H1 (cell line): ENCODE measurements at regions not wholly inside any gene's neighbourhood (a gene's known extent, or its start where the extent isn't known, plus 50 kb on each side); places are given as distances from the start of the nearest gene placed in this dataset.

Experiments
- CTCF ChIA-PET: fragments of 300-600 bp; sonication (Branson Sonifier 250); formaldehyde crosslinking; loops from one replicate; lab custom pipeline; 2021; ENCODE audit not compliant: partially characterized antibody; lab: Charles Lee
- POLR2A ChIA-PET: fragments of 300-600 bp; sonication (Branson Sonifier 250); formaldehyde crosslinking; loops from one replicate; lab custom pipeline; 2021; ENCODE audit warnings: inconsistent platforms; ENCODE audit not compliant: partially characterized antibody; lab: Charles Lee
- DNase-seq, 2 experiments: peaks; one replicate each; pipeline versions ENCODE4 v3.0.0 to v3.0.0-alpha.2; 2010 to 2022; ENCODE audit warnings: low spot score in 2 of 2, low read depth in 1 of 2, mixed read lengths in 1 of 2
- FAIRE-seq: peaks from 2 replicates; lab custom pipeline; 2011; peaks lifted over from hg19 to GRCh38; lab: Jason Lieb, UNC
- H2AFZ ChIP-seq: 2 replicates; pipeline ENCODE4 v1.8.1; 2012; ENCODE audit warnings: low read length, inconsistent platforms
- H2AK5ac ChIP-seq: 2 replicates; pipeline ENCODE4 v1.6.1; 2013; ENCODE audit warnings: low read depth, low read length
- H2BK120ac ChIP-seq: replicated peaks from 2 replicates; pipeline ENCODE3; 2013; ENCODE audit warnings: low read depth, low read length, inconsistent platforms
- H2BK12ac ChIP-seq: 2 replicates; pipeline ENCODE4 v1.6.1; 2013; ENCODE audit warnings: low read depth, low read length
- H2BK15ac ChIP-seq: 2 replicates; pipeline ENCODE4 v1.6.1; 2013; ENCODE audit warnings: low read length
- H2BK20ac ChIP-seq: 2 replicates; pipeline ENCODE4 v1.6.1; 2013; ENCODE audit warnings: low read length
- H2BK5ac ChIP-seq: 2 replicates; pipeline ENCODE4 v1.6.1; 2013; ENCODE audit warnings: low read depth, low read length
- H3K14ac ChIP-seq: 2 replicates; pipeline ENCODE4 v1.6.1; 2013; ENCODE audit warnings: inconsistent platforms; ENCODE audit not compliant: insufficient read length
- H3K18ac ChIP-seq: 2 replicates; pipeline ENCODE4 v1.6.1; 2013; ENCODE audit warnings: low read length; ENCODE audit errors: extremely low read depth
- H3K23ac ChIP-seq: 2 replicates; pipeline ENCODE4 v1.6.1; 2013; ENCODE audit warnings: inconsistent platforms; ENCODE audit not compliant: insufficient read length
- H3K23me2 ChIP-seq: 2 replicates; pipeline ENCODE4 v1.6.1; 2013; ENCODE audit warnings: low read depth, low read length
- H3K27ac ChIP-seq: 2 replicates; pipeline ENCODE4 v1.6.1; 2011; ENCODE audit warnings: low read depth, low read length, inconsistent platforms
- H3K27me3 ChIP-seq, 4 experiments: replicated peaks in 1 of 4; 1 replicate in 1 of 4; 2 replicates in 3 of 4; pipeline versions ENCODE4 v1.6.1 to v1.8.1; 2011 to 2013; ENCODE audit warnings: low read length in 3 of 4, mild to moderate bottlenecking in 3 of 4, inconsistent platforms in 2 of 4, mixed read lengths in 2 of 4, moderate library complexity in 1 of 4; ENCODE audit not compliant: control insufficient read depth in 3 of 4, insufficient read depth in 3 of 4; ENCODE audit errors: extremely low read depth in 1 of 4
- H3K36me3 ChIP-seq, 4 experiments: 2 replicates each; pipeline versions ENCODE4 v1.6.1 to v1.8.1; 2011 to 2013; ENCODE audit warnings: mild to moderate bottlenecking in 4 of 4, low read length in 3 of 4, moderate library complexity in 2 of 4, control low read depth in 1 of 4, inconsistent platforms in 1 of 4; ENCODE audit not compliant: insufficient read depth in 4 of 4, control insufficient read depth in 2 of 4
- H3K4ac ChIP-seq: replicated peaks from 2 replicates; pipeline ENCODE3; 2013; ENCODE audit warnings: low read length, low read depth, mixed read lengths, inconsistent platforms; ENCODE audit not compliant: insufficient read length
- H3K4me1 ChIP-seq, 4 experiments: replicated peaks in 1 of 4; 1 replicate in 1 of 4; 2 replicates in 3 of 4; pipeline versions ENCODE4 v1.6.1 to v1.8.1; 2011 to 2013; ENCODE audit warnings: low read length in 3 of 4, inconsistent platforms in 2 of 4, mixed read lengths in 1 of 4; ENCODE audit not compliant: insufficient read depth in 4 of 4, control insufficient read depth in 3 of 4
- H3K4me2 ChIP-seq, 2 experiments: 2 replicates each; pipeline versions ENCODE4 v1.6.1 to v1.8.1; 2011 to 2013; ENCODE audit warnings: low read depth in 2 of 2, low read length in 2 of 2, control low read depth in 1 of 2, inconsistent platforms in 1 of 2, mild to moderate bottlenecking in 1 of 2; ENCODE audit not compliant: insufficient read depth in 1 of 2
- H3K4me3 ChIP-seq, 4 experiments: fragments of 200-600, 300-600 bp in 1 of 4; sonication (generic), shearing (Covaris generic), sonication (Bioruptor Twin) in 1 of 4; 2 replicates each; pipeline versions ENCODE4 v1.5.1 to v1.8.1; 2011 to 2016; ENCODE audit warnings: low read length in 4 of 4, low read depth in 3 of 4, control low read depth in 2 of 4, inconsistent platforms in 2 of 4, mild to moderate bottlenecking in 2 of 4, mixed read lengths in 1 of 4, moderate library complexity in 1 of 4; ENCODE audit not compliant: insufficient read depth in 2 of 4; ENCODE audit errors: extremely low read depth in 1 of 4
- H3K56ac ChIP-seq: replicated peaks from 2 replicates; pipeline ENCODE3; 2013; ENCODE audit warnings: low read depth, mild to moderate bottlenecking, mixed read lengths, low read length, inconsistent platforms; ENCODE audit not compliant: insufficient read length
- H3K79me1 ChIP-seq: 2 replicates; pipeline ENCODE4 v1.6.1; 2013; ENCODE audit warnings: low read depth, low read length, control low read depth
- H3K79me2 ChIP-seq, 2 experiments: 2 replicates each; pipeline versions ENCODE4 v1.6.1 to v1.8.1; 2012 to 2013; ENCODE audit warnings: low read length in 2 of 2, mild to moderate bottlenecking in 2 of 2, inconsistent platforms in 1 of 2; ENCODE audit not compliant: insufficient read depth in 2 of 2, control insufficient read depth in 1 of 2
- H3K9ac ChIP-seq, 4 experiments: replicated peaks in 1 of 4; 1 replicate in 1 of 4; 2 replicates in 3 of 4; pipeline versions ENCODE4 v1.6.1 to v1.8.1; 2011 to 2013; ENCODE audit warnings: low read depth in 3 of 4, low read length in 3 of 4, control low read depth in 2 of 4, mild to moderate bottlenecking in 2 of 4, moderate library complexity in 2 of 4, inconsistent platforms in 1 of 4; ENCODE audit errors: extremely low read depth in 1 of 4
- H3K9me3 ChIP-seq, 2 experiments: 2 replicates each; pipeline versions ENCODE4 v1.6.1 to v1.8.1; 2012 to 2013; ENCODE audit warnings: mild to moderate bottlenecking in 2 of 2, moderate library complexity in 2 of 2, control low read depth in 1 of 2, inconsistent platforms in 1 of 2, low read depth in 1 of 2, low read length in 1 of 2, mixed read lengths in 1 of 2; ENCODE audit not compliant: insufficient read depth in 2 of 2
- H4K20me1 ChIP-seq, 2 experiments: replicated peaks in 1 of 2; 2 replicates each; pipeline versions ENCODE3 to v1.8.1; 2011 to 2013; ENCODE audit warnings: inconsistent platforms in 2 of 2, low read length in 2 of 2, mild to moderate bottlenecking in 1 of 2; ENCODE audit not compliant: insufficient read depth in 2 of 2, control insufficient read depth in 1 of 2
- H4K5ac ChIP-seq: 2 replicates; pipeline ENCODE4 v1.6.1; 2013; ENCODE audit warnings: low read length, low read depth, mixed read lengths, inconsistent platforms; ENCODE audit not compliant: insufficient read length
- H4K8ac ChIP-seq: 2 replicates; pipeline ENCODE4 v1.8.0; 2013; ENCODE audit warnings: mild to moderate bottlenecking, moderate library complexity, low read length, inconsistent platforms; ENCODE audit not compliant: insufficient read depth; ENCODE audit errors: extremely low read depth
- H4K91ac ChIP-seq: replicated peaks from 2 replicates; pipeline ENCODE3; 2013; ENCODE audit warnings: low read length, mixed read lengths, inconsistent platforms; ENCODE audit not compliant: insufficient read length
- BACH1 ChIP-seq: IDR thresholded peaks from 2 replicates; pipeline ENCODE4 v1.6.1; 2012; ENCODE audit warnings: low read length, improper control_type of control experiment
- CBX5 ChIP-seq: fragments of 300-800, 300-1000 bp; sonication (generic); IDR thresholded peaks from 2 replicates; pipeline ENCODE4 v1.7.1; 2016; ENCODE audit warnings: antibody characterized with exemption, low read length, low read depth
- CEBPB ChIP-seq: IDR thresholded peaks from 2 replicates; pipeline ENCODE4 v1.6.1; 2012; ENCODE audit warnings: low read depth, low read length
- CHD1 ChIP-seq: IDR thresholded peaks from 2 replicates; pipeline ENCODE4 v1.6.1; 2012; ENCODE audit warnings: low read depth, low read length, improper control_type of control experiment
- CHD2 ChIP-seq: IDR thresholded peaks from 2 replicates; pipeline ENCODE4 v1.6.1; 2012; ENCODE audit warnings: low read length, improper control_type of control experiment
- E2F6 ChIP-seq: IDR thresholded peaks from 2 replicates; pipeline ENCODE4 v1.6.1; 2012; ENCODE audit warnings: inconsistent platforms
- FOSL1 ChIP-seq: IDR thresholded peaks from 2 replicates; pipeline ENCODE4 v1.6.1; 2011; ENCODE audit warnings: mild to moderate bottlenecking, low read depth, low read length, moderate library complexity; ENCODE audit not compliant: insufficient read depth
- KDM1A ChIP-seq: fragments of 200-600, 300-600 bp; sonication (generic); IDR thresholded peaks from 2 replicates; pipeline ENCODE4 v1.7.1; 2016; ENCODE audit warnings: mild to moderate bottlenecking, low read length, borderline replicate concordance
- RXRA ChIP-seq: IDR thresholded peaks from 2 replicates; pipeline ENCODE4 v1.6.1; 2011; ENCODE audit warnings: low read depth, mild to moderate bottlenecking, low read length, moderate library complexity; ENCODE audit not compliant: insufficient read depth
- SAP30 ChIP-seq: fragments of 300-600 bp; sonication (generic); IDR thresholded peaks from 2 replicates; pipeline ENCODE4 v1.7.1; 2012; ENCODE audit warnings: low read length, moderate library complexity, mild to moderate bottlenecking, inconsistent platforms; ENCODE audit not compliant: insufficient read depth, insufficient replicate concordance
- SIRT6 ChIP-seq: IDR thresholded peaks from one replicate; pipeline ENCODE4 v1.7.1; 2012; ENCODE audit warnings: low read length, inconsistent platforms
- SP1 ChIP-seq: IDR thresholded peaks from 2 replicates; pipeline ENCODE4 v1.6.1; 2011; ENCODE audit warnings: low read depth, low read length
- SP4 ChIP-seq: IDR thresholded peaks from 2 replicates; pipeline ENCODE4 v1.6.1; 2012; ENCODE audit warnings: low read length, inconsistent platforms
- SUZ12 ChIP-seq: fragments of 200-600 bp; sonication (generic); IDR thresholded peaks from 2 replicates; pipeline ENCODE4 v1.6.1; 2012; ENCODE audit warnings: mild to moderate bottlenecking, inconsistent platforms, low read length, moderate library complexity, mixed read lengths
- WGBS, 2 experiments: shearing (Covaris generic) in 1 of 2; methylation state at CpG; one replicate each; pipeline versions ENCODE4 v1.1.6 to v1.1.7; 2013 to 2015; ENCODE audit warnings: low lambda C conversion rate in 2 of 2, mixed read lengths in 2 of 2, inconsistent platforms in 1 of 2, low coverage in 1 of 2, missing lambda C conversion rate in 1 of 2; ENCODE audit not compliant: insufficient replicate concordance in 2 of 2, insufficient coverage in 1 of 2, insufficient read length in 1 of 2; ENCODE audit errors: extremely low coverage in 1 of 2, missing lambda C conversion rate in 1 of 2; 5-methylcytosine and 5-hydroxymethylcytosine counted together

GRCh38 chr9:105176194-105176593, 68.3 kb upstream of the SLC44A1 start:
- Histone ChIP-seq H3K4me3 (no peak overlapping the region), H4K5ac (no peak overlapping the region), H2AK5ac (no peak overlapping the region), H3K79me2 (no peaks in the 10 kb centered on the region), H3K4me2 (no peak overlapping the region), H2AFZ (no peak overlapping the region), H4K91ac (no peak overlapping the region), H3K79me1 (no peaks in the 10 kb centered on the region), H2BK15ac (no peak overlapping the region), H4K20me1 (no peaks in the 10 kb centered on the region), H3K23ac (no peak overlapping the region), H3K9me3 (no peaks in the 10 kb centered on the region), H3K36me3 (no peaks in the 10 kb centered on the region), H3K27me3 (no peaks in the 10 kb centered on the region), H2BK120ac (no peak overlapping the region), H2BK5ac (no peak overlapping the region), H3K23me2 (no peaks in the 10 kb centered on the region), H3K18ac (no peak overlapping the region), H3K14ac (no peak overlapping the region), H4K8ac (no peak overlapping the region), H3K9ac (no peak overlapping the region), H3K56ac (no peak overlapping the region), H3K4me1 (peaks cover 0 to 21% (median 13%) of the 10 kb centered on the region in 4 experiments; a peak in 5 of 7 replicates), H2BK12ac (no peak overlapping the region), H3K27ac (no peak overlapping the region), H2BK20ac (no peak overlapping the region), H3K4ac (no peak overlapping the region)
- FAIRE-seq (no peak), DNase-seq (no peak)
- CTCF ChIA-PET, result no interaction called here
- WGBS, 2 experiments, result 92% methylated on average over 1 of the region's 3 CpGs; no CpG with 5 or more reads in 1 of the 2 experiments
- POLR2A ChIA-PET, result interaction anchor here (2.1 kb wide), 1 partner anchor 12 kb away, joined by 4 read pairs; no protein-coding TSS in a partner anchor
- TF ChIP-seq SUZ12 (no peak), CHD2 (no peak), BACH1 (no peak), SP4 (no peak), RXRA (no peak), CEBPB (no peak), SIRT6 (no peak), E2F6 (no peak), SAP30 (no peak), CHD1 (no peak), KDM1A (no peak), CBX5 (no peak), FOSL1 (no peak), SP1 (no peak)
